ENCODE measurements at regions not wholly inside any gene's neighbourhood (a gene's known extent, or its start where the extent isn't known, plus 50 kb on each side); places are given as distances from the start of the nearest gene placed in this dataset.

DNA sequence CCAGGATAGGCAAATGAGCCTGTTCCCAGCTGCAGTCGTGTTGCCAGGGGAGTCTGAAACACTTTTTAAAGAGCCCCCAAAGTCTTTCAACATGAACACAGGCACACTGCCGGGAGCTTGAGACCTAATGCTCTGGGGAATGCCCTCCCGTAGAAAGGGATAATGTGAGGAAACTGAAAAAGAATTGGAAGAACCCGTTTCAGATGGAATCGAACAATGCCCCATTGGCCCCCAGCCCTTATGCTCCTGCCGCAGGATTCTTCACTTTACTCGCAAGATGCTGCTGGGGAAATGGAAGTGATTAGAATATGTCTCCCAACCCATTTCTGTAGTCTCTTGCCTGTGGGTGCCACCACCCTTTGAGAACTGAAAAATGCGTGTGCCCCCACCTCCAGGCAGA is 136.3 kb upstream of the GATA6 start:
- TF ChIP-seq, protein P1, sequence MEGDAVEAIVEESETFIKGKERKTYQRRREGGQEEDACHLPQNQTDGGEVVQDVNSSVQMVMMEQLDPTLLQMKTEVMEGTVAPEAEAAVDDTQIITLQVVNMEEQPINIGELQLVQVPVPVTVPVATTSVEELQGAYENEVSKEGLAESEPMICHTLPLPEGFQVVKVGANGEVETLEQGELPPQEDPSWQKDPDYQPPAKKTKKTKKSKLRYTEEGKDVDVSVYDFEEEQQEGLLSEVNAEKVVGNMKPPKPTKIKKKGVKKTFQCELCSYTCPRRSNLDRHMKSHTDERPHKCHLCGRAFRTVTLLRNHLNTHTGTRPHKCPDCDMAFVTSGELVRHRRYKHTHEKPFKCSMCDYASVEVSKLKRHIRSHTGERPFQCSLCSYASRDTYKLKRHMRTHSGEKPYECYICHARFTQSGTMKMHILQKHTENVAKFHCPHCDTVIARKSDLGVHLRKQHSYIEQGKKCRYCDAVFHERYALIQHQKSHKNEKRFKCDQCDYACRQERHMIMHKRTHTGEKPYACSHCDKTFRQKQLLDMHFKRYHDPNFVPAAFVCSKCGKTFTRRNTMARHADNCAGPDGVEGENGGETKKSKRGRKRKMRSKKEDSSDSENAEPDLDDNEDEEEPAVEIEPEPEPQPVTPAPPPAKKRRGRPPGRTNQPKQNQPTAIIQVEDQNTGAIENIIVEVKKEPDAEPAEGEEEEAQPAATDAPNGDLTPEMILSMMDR (IDR thresholded peaks at IDR 0.05) = no peak
- no peak for DNase-seq (ENCODE audit: low spot score)
- peak; percentile 8 for ATAC-seq (ENCODE audit: low FRiP score)

- ATAC-seq (ENCODE audit: low FRiP score) = no peak
- no peak for DNase-seq (ENCODE audit: low spot score)
- TF ChIP-seq, protein P1 (IDR thresholded peaks at IDR 0.05) = no peak
Observed at GRCh38 chr18:22034276-22034675, 135.1 kb upstream of the GATA6 start.

- TF ChIP-seq, protein P1 (IDR thresholded peaks at IDR 0.05) = no peak
- DNase-seq (ENCODE audit: low spot score) = no peak
- ATAC-seq (ENCODE audit: low FRiP score) = no peak
Observed at GRCh38 chr18:22040533-22040932, 128.9 kb upstream of the GATA6 start.

DNA sequence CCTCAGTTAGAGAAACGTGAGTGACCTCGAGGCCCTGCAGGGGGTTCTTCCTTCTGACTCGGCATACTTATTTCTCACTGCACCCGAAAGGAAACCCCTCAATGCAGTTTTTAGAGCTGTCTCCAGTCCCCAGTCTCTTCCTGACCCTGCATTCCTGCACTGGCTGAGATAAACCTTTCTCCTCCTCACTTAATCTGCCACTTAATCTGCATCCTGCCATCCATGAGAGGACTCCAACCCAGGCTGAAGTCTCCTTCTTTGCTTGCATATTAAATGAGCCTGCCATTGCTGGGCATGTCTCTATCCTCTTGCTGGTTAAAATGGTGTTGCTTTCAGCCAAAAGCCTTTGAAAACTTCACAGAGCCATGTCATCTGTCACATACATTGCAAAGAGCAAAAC is 125.6 kb upstream of the GATA6 start:
- TF ChIP-seq, protein P1 (IDR thresholded peaks at IDR 0.05) = no peak
- ATAC-seq (ENCODE audit: low FRiP score) = no peak
- DNase-seq (ENCODE audit: low spot score) = no peak

DNA sequence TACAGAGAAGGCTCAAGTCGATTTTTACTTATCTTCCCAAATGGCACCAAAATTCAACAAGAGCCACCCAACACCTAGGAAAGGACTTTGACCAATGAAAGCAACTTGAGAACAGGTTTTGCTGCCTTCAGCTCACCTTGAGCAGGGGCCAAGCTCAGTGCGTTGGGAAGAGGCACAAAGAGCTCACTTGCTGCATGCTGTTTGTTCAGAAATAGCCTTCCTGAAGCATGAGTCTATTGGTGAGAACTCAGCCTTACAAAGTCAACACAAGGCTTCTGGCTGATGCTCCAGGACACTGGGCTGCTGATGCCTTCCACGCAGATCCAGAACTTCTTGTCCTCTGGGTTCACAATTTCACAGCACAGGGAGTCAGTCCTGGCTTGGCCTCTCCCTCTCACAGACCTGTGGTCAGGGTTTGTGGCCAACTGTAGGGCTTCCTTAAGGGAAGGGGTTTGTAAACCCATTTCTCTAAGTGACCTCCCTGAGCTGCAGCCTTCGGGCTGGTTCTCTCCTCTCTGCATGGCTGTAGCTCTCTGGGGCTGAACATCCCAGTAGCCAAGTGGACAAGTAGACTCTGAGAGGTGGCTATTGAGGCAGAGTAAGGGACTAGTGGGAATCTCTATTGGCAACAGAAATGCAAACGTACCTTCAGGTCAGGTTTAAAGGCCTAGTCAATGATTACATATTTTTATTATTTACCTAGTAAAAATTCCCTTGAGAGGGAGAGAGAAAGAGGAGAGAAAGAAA is 124.7 kb upstream of the GATA6 start:
- DNase-seq (ENCODE audit: low spot score) = no peak
- ATAC-seq (ENCODE audit: low FRiP score) = no peak
- TF ChIP-seq, protein P1 (IDR thresholded peaks at IDR 0.05) = no peak

- TF ChIP-seq, protein P1 (IDR thresholded peaks at IDR 0.05) = no peak
- no peak for ATAC-seq (ENCODE audit: low FRiP score)
- DNase-seq (ENCODE audit: low spot score) = no peak
Observed at GRCh38 chr18:22045221-22045918, 124.0 kb upstream of the GATA6 start.

GRCh38 chr18:22046473-22046872 is 122.9 kb upstream of the GATA6 start:
- DNase-seq (ENCODE audit: low spot score) = no peak
- ATAC-seq (ENCODE audit: low FRiP score) = no peak
- TF ChIP-seq, protein P1 (IDR thresholded peaks at IDR 0.05) = no peak
